DND-41 (cell line): ENCODE measurements at regions not wholly inside any gene's neighbourhood (a gene's known extent, or its start where the extent isn't known, plus 50 kb on each side); places are given as distances from the start of the nearest gene placed in this dataset.

ENCODE experiments used
- EZH2 ChIP-seq: IDR thresholded peaks from 3 replicates; pipeline ENCODE4 v1.6.1; 2012; ENCODE audit warnings: borderline replicate concordance, low read depth, mild to moderate bottlenecking, moderate library complexity, low read length, inconsistent platforms; ENCODE audit not compliant: severe bottlenecking
- TF ChIP-seq, protein P1 (sequence below): IDR thresholded peaks from 2 replicates; pipeline ENCODE4 v1.5.1; 2012; ENCODE audit warnings: borderline replicate concordance, low read length, moderate library complexity, mild to moderate bottlenecking; ENCODE audit not compliant: poor library complexity, severe bottlenecking; ENCODE audit errors: extremely low read depth

GRCh38 chr22:49507607-49508292 lies 319.9 kb downstream of the BRD1 start:
- TF ChIP-seq, protein P1, sequence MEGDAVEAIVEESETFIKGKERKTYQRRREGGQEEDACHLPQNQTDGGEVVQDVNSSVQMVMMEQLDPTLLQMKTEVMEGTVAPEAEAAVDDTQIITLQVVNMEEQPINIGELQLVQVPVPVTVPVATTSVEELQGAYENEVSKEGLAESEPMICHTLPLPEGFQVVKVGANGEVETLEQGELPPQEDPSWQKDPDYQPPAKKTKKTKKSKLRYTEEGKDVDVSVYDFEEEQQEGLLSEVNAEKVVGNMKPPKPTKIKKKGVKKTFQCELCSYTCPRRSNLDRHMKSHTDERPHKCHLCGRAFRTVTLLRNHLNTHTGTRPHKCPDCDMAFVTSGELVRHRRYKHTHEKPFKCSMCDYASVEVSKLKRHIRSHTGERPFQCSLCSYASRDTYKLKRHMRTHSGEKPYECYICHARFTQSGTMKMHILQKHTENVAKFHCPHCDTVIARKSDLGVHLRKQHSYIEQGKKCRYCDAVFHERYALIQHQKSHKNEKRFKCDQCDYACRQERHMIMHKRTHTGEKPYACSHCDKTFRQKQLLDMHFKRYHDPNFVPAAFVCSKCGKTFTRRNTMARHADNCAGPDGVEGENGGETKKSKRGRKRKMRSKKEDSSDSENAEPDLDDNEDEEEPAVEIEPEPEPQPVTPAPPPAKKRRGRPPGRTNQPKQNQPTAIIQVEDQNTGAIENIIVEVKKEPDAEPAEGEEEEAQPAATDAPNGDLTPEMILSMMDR: no peak
- TF ChIP-seq EZH2: no peak
